T-helper 2 cell treated with Interferon-gamma antibody and Interleukin-4, amounts not matched to agents 5 μg/mL and 100 μg/mL, for 36 hours (primary cell): ENCODE measurements at regions not wholly inside any gene's neighbourhood (a gene's known extent, or its start where the extent isn't known, plus 50 kb on each side); places are given as distances from the start of the nearest gene placed in this dataset.
"Not testable (repeated sequence)": the region's sequence is repeated elsewhere in the genome, so short reads cannot be mapped to it uniquely, and the experiment has no call there.

Experiments used
- DNase-seq: peaks from one replicate; pipeline ENCODE4 v3.0.0; 2021; ENCODE audit warnings: low spot score
- H3K27ac Mint-ChIP-seq: one replicate; pipeline ENCODE4 v1.8.0; 2021; ENCODE audit warnings: mild to moderate bottlenecking, mixed read lengths
- H3K27me3 Mint-ChIP-seq: one replicate; pipeline ENCODE4 v1.8.0; 2021; ENCODE audit warnings: low read depth, mixed read lengths
- H3K36me3 Mint-ChIP-seq: one replicate; pipeline ENCODE4 v1.8.0; 2021; ENCODE audit warnings: low read depth, mixed read lengths
- H3K4me1 Mint-ChIP-seq: one replicate; pipeline ENCODE4 v1.8.0; 2021; ENCODE audit warnings: low read depth, mixed read lengths
- H3K4me3 Mint-ChIP-seq: one replicate; pipeline ENCODE4 v1.8.0; 2022; ENCODE audit warnings: mild to moderate bottlenecking, moderate library complexity, mixed read lengths
- H3K9me3 Mint-ChIP-seq: one replicate; pipeline ENCODE4 v1.8.0; 2021; ENCODE audit warnings: mixed read lengths

GRCh38 chr1:81506699-81507098 lies 294.0 kb upstream of the ADGRL2 start:
- Mint-ChIP-seq H3K4me3 (no peak overlapping the region), H3K9me3 (no peaks in the 10 kb centered on the region), H3K27me3 (no peaks in the 10 kb centered on the region), H3K4me1 (no peaks in the 10 kb centered on the region), H3K27ac (no peak overlapping the region), H3K36me3 (no peaks in the 10 kb centered on the region)
- no peak for DNase-seq

GRCh38 chr1:81505831-81506230 lies 294.9 kb upstream of the ADGRL2 start:
- Mint-ChIP-seq H3K4me1 (no peaks in the 10 kb centered on the region), H3K36me3 (no peaks in the 10 kb centered on the region), H3K4me3 (no peak overlapping the region), H3K9me3 (no peaks in the 10 kb centered on the region), H3K27me3 (no peaks in the 10 kb centered on the region), H3K27ac (no peak overlapping the region)
- DNase-seq: no peak

GRCh38 chr1:81504820-81505219 lies 295.9 kb upstream of the ADGRL2 start:
- not testable (repeated sequence) for H3K27me3 Mint-ChIP-seq, H3K9me3 Mint-ChIP-seq, H3K36me3 Mint-ChIP-seq, H3K27ac Mint-ChIP-seq, H3K4me1 Mint-ChIP-seq, DNase-seq, H3K4me3 Mint-ChIP-seq

- not testable (repeated sequence) for H3K9me3 Mint-ChIP-seq, H3K27me3 Mint-ChIP-seq, H3K27ac Mint-ChIP-seq, H3K4me3 Mint-ChIP-seq, H3K4me1 Mint-ChIP-seq, DNase-seq, H3K36me3 Mint-ChIP-seq
These were observed 298.0 kb upstream of the ADGRL2 start for GRCh38 chr1:81502705-81503104.

- H3K4me3 Mint-ChIP-seq, H3K4me1 Mint-ChIP-seq, H3K27me3 Mint-ChIP-seq, H3K27ac Mint-ChIP-seq, H3K9me3 Mint-ChIP-seq, H3K36me3 Mint-ChIP-seq, DNase-seq: not testable (repeated sequence)
These were observed 299.2 kb upstream of the ADGRL2 start for GRCh38 chr1:81501485-81501884.

- H3K27me3 Mint-ChIP-seq: no peaks in the 10 kb centered on the region
- no peak for DNase-seq
- H3K4me3 Mint-ChIP-seq: no peak overlapping the region
- no peaks in the 10 kb centered on the region for H3K4me1 Mint-ChIP-seq
- H3K9me3 Mint-ChIP-seq: no peaks in the 10 kb centered on the region
- no peaks in the 10 kb centered on the region for H3K36me3 Mint-ChIP-seq
- H3K27ac Mint-ChIP-seq: no peak overlapping the region
These were observed 301.2 kb upstream of the ADGRL2 start for GRCh38 chr1:81499487-81499886.

GRCh38 chr1:81498471-81499462 lies 302.0 kb upstream of the ADGRL2 start:
- no peak for DNase-seq

GRCh38 chr1:81496349-81496748 lies 304.4 kb upstream of the ADGRL2 start:
- no peaks in the 10 kb centered on the region for H3K36me3 Mint-ChIP-seq
- no peak for DNase-seq
- H3K4me1 Mint-ChIP-seq: no peaks in the 10 kb centered on the region
- H3K9me3 Mint-ChIP-seq: no peaks in the 10 kb centered on the region
- no peak overlapping the region for H3K4me3 Mint-ChIP-seq
- no peak overlapping the region for H3K27ac Mint-ChIP-seq
- H3K27me3 Mint-ChIP-seq: no peaks in the 10 kb centered on the region

More at GRCh38 chr1:81498471-81499462, 302.0 kb upstream of the ADGRL2 start:
- H3K9me3 Mint-ChIP-seq: no peaks in the 10 kb centered on the region
- no peaks in the 10 kb centered on the region for H3K36me3 Mint-ChIP-seq
- no peaks in the 10 kb centered on the region for H3K4me1 Mint-ChIP-seq
- no peak overlapping the region for H3K27ac Mint-ChIP-seq
- no peaks in the 10 kb centered on the region for H3K27me3 Mint-ChIP-seq
- no peak overlapping the region for H3K4me3 Mint-ChIP-seq

GRCh38 chr1:81493102-81493869 lies 307.4 kb upstream of the ADGRL2 start:
- H3K4me1 Mint-ChIP-seq: no peaks in the 10 kb centered on the region
- DNase-seq: no peak
- no peaks in the 10 kb centered on the region for H3K9me3 Mint-ChIP-seq
- no peaks in the 10 kb centered on the region for H3K27me3 Mint-ChIP-seq
- no peaks in the 10 kb centered on the region for H3K36me3 Mint-ChIP-seq
- H3K4me3 Mint-ChIP-seq: no peak overlapping the region
- H3K27ac Mint-ChIP-seq: no peak overlapping the region

GRCh38 chr1:81492628-81493027 lies 308.1 kb upstream of the ADGRL2 start:
- no peak overlapping the region for H3K27ac Mint-ChIP-seq
- H3K4me1 Mint-ChIP-seq: no peaks in the 10 kb centered on the region
- no peaks in the 10 kb centered on the region for H3K27me3 Mint-ChIP-seq
- H3K9me3 Mint-ChIP-seq: no peaks in the 10 kb centered on the region
- no peaks in the 10 kb centered on the region for H3K36me3 Mint-ChIP-seq
- no peak for DNase-seq
- no peak overlapping the region for H3K4me3 Mint-ChIP-seq

GRCh38 chr1:81490614-81491013 lies 310.1 kb upstream of the ADGRL2 start:
- H3K4me3 Mint-ChIP-seq: no peak overlapping the region
- H3K27ac Mint-ChIP-seq: no peak overlapping the region
- H3K27me3 Mint-ChIP-seq: no peaks in the 10 kb centered on the region
- no peak for DNase-seq
- no peaks in the 10 kb centered on the region for H3K36me3 Mint-ChIP-seq
- no peaks in the 10 kb centered on the region for H3K4me1 Mint-ChIP-seq
- no peaks in the 10 kb centered on the region for H3K9me3 Mint-ChIP-seq

- Mint-ChIP-seq H3K27me3 (no peaks in the 10 kb centered on the region), H3K36me3 (no peaks in the 10 kb centered on the region), H3K4me1 (no peaks in the 10 kb centered on the region), H3K27ac (no peak overlapping the region), H3K9me3 (no peaks in the 10 kb centered on the region), H3K4me3 (no peak overlapping the region)
- no peak for DNase-seq
These were observed 311.3 kb upstream of the ADGRL2 start for GRCh38 chr1:81489372-81489934.

- no peaks in the 10 kb centered on the region for H3K27me3 Mint-ChIP-seq
- DNase-seq: no peak
- H3K4me1 Mint-ChIP-seq: no peaks in the 10 kb centered on the region
- H3K9me3 Mint-ChIP-seq: no peaks in the 10 kb centered on the region
- no peak overlapping the region for H3K27ac Mint-ChIP-seq
- H3K36me3 Mint-ChIP-seq: no peaks in the 10 kb centered on the region
- H3K4me3 Mint-ChIP-seq: no peak overlapping the region
These were observed 316.4 kb upstream of the ADGRL2 start for GRCh38 chr1:81484284-81484683.

GRCh38 chr1:81478219-81478618 lies 322.5 kb upstream of the ADGRL2 start:
- no peaks in the 10 kb centered on the region for H3K36me3 Mint-ChIP-seq
- H3K9me3 Mint-ChIP-seq: no peaks in the 10 kb centered on the region
- no peak overlapping the region for H3K27ac Mint-ChIP-seq
- H3K4me3 Mint-ChIP-seq: no peak overlapping the region
- H3K27me3 Mint-ChIP-seq: no peaks in the 10 kb centered on the region
- no peak for DNase-seq
- no peaks in the 10 kb centered on the region for H3K4me1 Mint-ChIP-seq
